Endodermal cell (in vitro differentiated cells): ENCODE measurements at regions not wholly inside any gene's neighbourhood (a gene's known extent, or its start where the extent isn't known, plus 50 kb on each side); places are given as distances from the start of the nearest gene placed in this dataset.

Experiments used
- DNase-seq: peaks from one replicate; pipeline ENCODE4 v3.0.0-alpha.2; 2017
- H3K27ac ChIP-seq: 2 replicates; pipeline ENCODE4 v1.5.1; 2013; ENCODE audit warnings: mild to moderate bottlenecking, low read depth, low read length, moderate library complexity
- H3K27me3 ChIP-seq: 2 replicates; pipeline ENCODE4 v1.6.1; 2013; ENCODE audit warnings: mild to moderate bottlenecking, low read length, moderate library complexity; ENCODE audit not compliant: insufficient read depth, control insufficient read depth, poor library complexity, severe bottlenecking
- H3K36me3 ChIP-seq: 2 replicates; pipeline ENCODE4 v1.7.0; 2013; ENCODE audit warnings: mild to moderate bottlenecking, low read length, moderate library complexity; ENCODE audit not compliant: control insufficient read depth, insufficient read depth
- H3K4me1 ChIP-seq: one replicate; pipeline ENCODE4 v1.7.0; 2013; ENCODE audit warnings: low read length; ENCODE audit not compliant: control insufficient read depth, insufficient read depth
- H3K4me3 ChIP-seq: 2 replicates; pipeline ENCODE4 v1.5.1; 2013; ENCODE audit warnings: mild to moderate bottlenecking, low read length, moderate library complexity
- H3K9ac ChIP-seq: 2 replicates; pipeline ENCODE4 v1.6.1; 2013; ENCODE audit warnings: mild to moderate bottlenecking, low read length, moderate library complexity; ENCODE audit not compliant: poor library complexity, severe bottlenecking; ENCODE audit errors: extremely low read depth
- H3K9me3 ChIP-seq: 2 replicates; pipeline ENCODE4 v1.6.1; 2013; ENCODE audit warnings: mild to moderate bottlenecking, low read length, moderate library complexity; ENCODE audit not compliant: control insufficient read depth
- H3K27ac Mint-ChIP-seq: 2 replicates; pipeline ENCODE4 v1.8.0; 2020; ENCODE audit warnings: mixed read lengths
- H3K27me3 Mint-ChIP-seq: 2 replicates; pipeline ENCODE4 v1.8.0; 2021; ENCODE audit warnings: mild to moderate bottlenecking, mixed read lengths; ENCODE audit not compliant: insufficient read depth
- H3K36me3 Mint-ChIP-seq: 2 replicates; pipeline ENCODE4 v1.8.0; 2020; ENCODE audit warnings: low read depth, mixed read lengths
- H3K4me1 Mint-ChIP-seq: 2 replicates; pipeline ENCODE4 v1.8.0; 2020; ENCODE audit warnings: mixed read lengths
- H3K4me3 Mint-ChIP-seq: 2 replicates; pipeline ENCODE4 v1.8.0; 2020; ENCODE audit warnings: mild to moderate bottlenecking, moderate library complexity, mixed read lengths
- H3K9me3 Mint-ChIP-seq: 2 replicates; pipeline ENCODE4 v1.8.0; 2020; ENCODE audit warnings: mild to moderate bottlenecking, mixed read lengths
- CTCF ChIP-seq: fragments of 200-600 bp; sonication (generic); conservative IDR thresholded peaks from 2 replicates; pipeline ENCODE4 v1.5.0; 2021; ENCODE audit warnings: antibody characterized with exemption, mild to moderate bottlenecking
- WGBS, 2 experiments: methylation state at CpG; one replicate each; pipeline versions ENCODE4 v1.1.5 to v1.1.7; 2013; ENCODE audit warnings: missing lambda C conversion rate in 2 of 2, mixed read lengths in 1 of 2; ENCODE audit not compliant: insufficient coverage in 1 of 2, insufficient read length in 1 of 2; 5-methylcytosine and 5-hydroxymethylcytosine counted together

DNA sequence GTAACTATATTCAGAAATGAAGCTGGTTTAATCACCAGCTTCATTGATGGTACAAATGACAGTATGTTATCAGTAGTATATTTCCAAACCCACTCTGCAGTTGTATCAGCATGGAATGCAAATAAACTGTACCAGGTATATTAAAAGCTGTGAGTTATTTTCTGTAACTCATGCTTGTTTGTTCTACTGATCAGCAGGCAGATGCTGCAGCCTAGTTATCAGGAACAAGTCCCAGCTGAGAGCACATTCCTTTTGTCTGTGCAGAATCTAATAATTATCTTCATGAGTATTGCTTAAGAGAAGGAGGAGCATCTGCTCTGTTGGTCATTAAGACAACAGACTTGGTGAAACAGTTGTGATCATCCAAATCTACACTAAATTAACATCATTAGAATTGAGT is 1331.1 kb downstream of the MRPL39 start:
- Mint-ChIP-seq H3K4me3 (no peak overlapping the region), H3K27me3 (no peaks in the 10 kb centered on the region), H3K36me3 (no peaks in the 10 kb centered on the region), H3K9me3 (peaks cover 26% of the 10 kb centered on the region), H3K27ac (no peak overlapping the region), H3K4me1 (peaks cover 6% of the 10 kb centered on the region)
- Histone ChIP-seq H3K27ac (no peak overlapping the region), H3K9me3 (no peaks in the 10 kb centered on the region), H3K9ac (no peak overlapping the region), H3K4me3 (no peak overlapping the region), H3K4me1 (no peaks in the 10 kb centered on the region), H3K27me3 (no peaks in the 10 kb centered on the region), H3K36me3 (no peaks in the 10 kb centered on the region)
- no peak for DNase-seq
- TF ChIP-seq CTCF, result no peak

DNA sequence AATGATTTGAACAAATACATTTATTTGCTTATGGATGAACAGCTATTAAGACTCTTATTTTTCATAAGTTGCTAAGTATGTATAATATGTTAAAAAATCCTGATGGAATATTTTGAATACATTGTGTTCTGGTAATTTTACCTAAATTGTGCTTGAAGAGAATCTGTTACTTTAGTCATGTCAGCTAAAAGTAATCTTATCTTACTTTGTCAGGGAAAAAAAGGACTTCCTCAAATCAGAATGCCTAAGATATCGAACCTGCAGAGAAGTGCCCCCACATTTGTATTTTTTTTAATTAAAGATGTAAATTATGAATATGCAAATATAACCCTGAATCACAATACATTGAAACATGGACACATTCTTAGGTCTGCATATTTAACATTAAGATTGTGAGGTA is 1331.7 kb downstream of the MRPL39 start:
- no peaks in the 10 kb centered on the region for H3K36me3 Mint-ChIP-seq
- TF ChIP-seq CTCF, result no peak
- peaks cover 6% of the 10 kb centered on the region for H3K4me1 Mint-ChIP-seq
- Histone ChIP-seq H3K9me3 (no peaks in the 10 kb centered on the region), H3K36me3 (no peaks in the 10 kb centered on the region), H3K9ac (no peak overlapping the region), H3K27me3 (no peaks in the 10 kb centered on the region), H3K4me3 (no peak overlapping the region), H3K4me1 (no peaks in the 10 kb centered on the region), H3K27ac (no peak overlapping the region)
- no peak overlapping the region for H3K27ac Mint-ChIP-seq
- H3K9me3 Mint-ChIP-seq, result peaks cover 32% of the 10 kb centered on the region
- H3K4me3 Mint-ChIP-seq, result no peak overlapping the region
- no CpG with 5 or more reads among the region's 1 CpG for WGBS, 2 experiments
- no peaks in the 10 kb centered on the region for H3K27me3 Mint-ChIP-seq
- DNase-seq, result no peak

DNA sequence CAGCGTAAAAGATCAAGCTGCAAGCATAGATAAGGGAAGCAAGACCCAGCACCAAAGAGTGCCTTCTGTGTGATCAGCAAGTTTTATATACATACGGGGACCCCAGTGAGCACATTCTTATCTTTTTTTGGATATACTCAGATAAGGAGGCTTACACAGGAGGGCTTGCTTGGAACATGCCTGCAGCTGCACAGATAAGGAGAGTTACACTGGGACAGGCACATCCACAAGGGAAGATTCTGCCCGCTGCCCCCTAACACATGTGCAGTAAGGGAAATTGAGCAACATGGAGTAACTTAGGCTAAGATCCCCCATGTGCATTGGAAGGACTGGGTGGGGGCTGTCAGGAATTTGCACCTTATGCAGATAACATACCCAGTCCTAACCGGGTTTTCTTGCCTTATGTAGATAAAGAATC is 1334.8 kb downstream of the MRPL39 start:
- Histone ChIP-seq H3K9ac (no peak overlapping the region), H3K4me1 (no peaks in the 10 kb centered on the region), H3K9me3 (no peaks in the 10 kb centered on the region), H3K36me3 (no peaks in the 10 kb centered on the region), H3K27me3 (no peaks in the 10 kb centered on the region), H3K27ac (no peak overlapping the region), H3K4me3 (no peak overlapping the region)
- Mint-ChIP-seq H3K36me3 (no peaks in the 10 kb centered on the region), H3K9me3 (peaks cover 18% of the 10 kb centered on the region), H3K27me3 (no peaks in the 10 kb centered on the region), H3K27ac (no peak overlapping the region), H3K4me1 (peaks cover 6% of the 10 kb centered on the region), H3K4me3 (no peak overlapping the region)
- WGBS, 2 experiments, result 80 to 89% methylated on average over 3 to 4 of the region's 4 CpGs
- DNase-seq, result no peak
- TF ChIP-seq CTCF, result no peak
